ENCODE measurements at regions not wholly inside any gene's neighbourhood (a gene's known extent, or its start where the extent isn't known, plus 50 kb on each side); places are given as distances from the start of the nearest gene placed in this dataset.

- Histone ChIP-seq H3K4me3 (replicated peaks in 1 of 3; ENCODE audit: insufficient read depth in 1 of 3, low read depth in 1 of 3, low read length in 3 of 3) (no peak overlapping the region), H3K27me3 (ENCODE audit: control insufficient read depth in 2 of 2, insufficient read depth in 2 of 2, low read length in 2 of 2) (no peaks in the 10 kb centered on the region), H3K9me1 (replicated peaks; ENCODE audit: control insufficient read depth, extremely low read depth, insufficient read depth, low read length) (no peaks in the 10 kb centered on the region), H3K4me1 (ENCODE audit: control insufficient read depth, extremely low read depth, insufficient read depth, low read length) (peaks cover 21% of the 10 kb centered on the region), H3K4me2 (ENCODE audit: insufficient read depth, low read length) (no peak overlapping the region), H3K27ac (ENCODE audit: insufficient read depth, low read depth, low read length) (no peak overlapping the region), H3K9me3 (replicated peaks; ENCODE audit: control insufficient read depth, insufficient read depth, low read length) (no peaks in the 10 kb centered on the region), H3K79me2 (ENCODE audit: control insufficient read depth, insufficient read depth, low read length) (no peaks in the 10 kb centered on the region), H3K9ac (replicated peaks; ENCODE audit: extremely low read depth, insufficient read depth, low read length) (no peak overlapping the region), H4K20me1 (replicated peaks; ENCODE audit: control insufficient read depth, extremely low read depth, insufficient read depth, low read length) (no peaks in the 10 kb centered on the region), H2AFZ (ENCODE audit: low read depth, low read length) (no peak overlapping the region), H3K36me3 (ENCODE audit: control insufficient read depth in 2 of 2, extremely low read depth in 1 of 2, insufficient read depth in 2 of 2, low read length in 2 of 2) (no peaks in the 10 kb centered on the region)
- FAIRE-seq, result no peak
- dilution Hi-C loops (cut with MboI; ENCODE audit: extremely low pct_ligation_motif_present, low sequenced_read_pairs) (no loop called here), intact Hi-C loops (cut with micrococcal nuclease) (no loop called here)
- ChIA-PET POLR2A (no interaction called here), CTCF (interaction anchor here (2.0 kb wide), 1 partner anchor 53 kb away, joined by 5 read pairs; no protein-coding TSS in a partner anchor)
- DNase-seq (ENCODE audit: low read depth, low spot score), result no peak
- TF ChIP-seq FOS (IDR thresholded peaks at IDR 0.05; ENCODE audit: borderline replicate concordance, insufficient read depth, low read length) (no peak), GATA2 (IDR thresholded peaks at IDR 0.05; ENCODE audit: insufficient read depth, insufficient read length, low read depth, low read length) (no peak), POLR2A (IDR thresholded peaks at IDR 0.05; ENCODE audit: low read depth, low read length) (no peak), MYC (IDR thresholded peaks at IDR 0.05; ENCODE audit: low read depth, low read length) (no peak), EZH2 (IDR thresholded peaks at IDR 0.05; ENCODE audit: borderline replicate concordance, low read depth, low read length, severe bottlenecking) (no peak), CTCF (IDR thresholded peaks at IDR 0.05; ENCODE audit: extremely low read depth in 1 of 2, insufficient read depth in 1 of 2, low read depth in 1 of 2, low read length in 2 of 2) (no peak), JUN (IDR thresholded peaks at IDR 0.05; ENCODE audit: borderline replicate concordance, insufficient read depth, insufficient read length, low read depth) (no peak), POLR2AphosphoS5 (IDR thresholded peaks at IDR 0.05; ENCODE audit: insufficient read depth, low read depth, low read length) (no peak), MAX (IDR thresholded peaks at IDR 0.05; ENCODE audit: insufficient read depth, insufficient read length) (no peak)
- BruUV-seq (replicated peaks), result no TSS peak
These were observed 61.4 kb upstream of the TARBP1 start for GRCh38 chr1:234540404-234540762.
